HG03520 (cell line): ENCODE measurements at regions not wholly inside any gene's neighbourhood (a gene's known extent, or its start where the extent isn't known, plus 50 kb on each side); places are given as distances from the start of the nearest gene placed in this dataset.
A peak's percentile ranks its signal among the peaks of the same experiment; 100 is the strongest.

ENCODE experiments used
- ATAC-seq: cut with Tn5 transposase; IDR thresholded peaks from one replicate; pipeline ENCODE4 v1.9.1; 2021; ENCODE audit warnings: mild to moderate bottlenecking, moderate library complexity; ENCODE audit not compliant: unreplicated experiment

GRCh38 chr7:97601931-97602457 lies 129.9 kb upstream of the TAC1 start:
- ATAC-seq, result peak; percentile 57

- ATAC-seq, result no peak
Measured at GRCh38 chr7:97620495-97620894, 111.4 kb upstream of the TAC1 start.

GRCh38 chr7:97623333-97623732 lies 108.6 kb upstream of the TAC1 start:
- ATAC-seq, result peak; percentile 92

GRCh38 chr7:97630116-97630515 lies 101.8 kb upstream of the TAC1 start:
- ATAC-seq, result no peak

GRCh38 chr7:97635622-97636021 lies 96.3 kb upstream of the TAC1 start:
- ATAC-seq, result no peak

GRCh38 chr7:97639036-97639435 lies 92.8 kb upstream of the TAC1 start:
- no peak for ATAC-seq

- ATAC-seq, result no peak
Measured at GRCh38 chr7:97659363-97660045, 72.4 kb upstream of the TAC1 start.

GRCh38 chr7:97667359-97667758 lies 64.5 kb upstream of the TAC1 start:
- ATAC-seq, result no peak

GRCh38 chr7:97671571-97671970 lies 60.3 kb upstream of the TAC1 start:
- ATAC-seq, result no peak

GRCh38 chr7:97680622-97681021 lies 51.3 kb upstream of the TAC1 start:
- no peak for ATAC-seq
